DND-41 (cell line): ENCODE measurements at regions not wholly inside any gene's neighbourhood (a gene's known extent, or its start where the extent isn't known, plus 50 kb on each side); places are given as distances from the start of the nearest gene placed in this dataset.

Source experiments
- CTCF ChIP-seq: IDR thresholded peaks from 2 replicates; pipeline ENCODE4 v1.5.1; 2012; ENCODE audit warnings: borderline replicate concordance, low read length, moderate library complexity, mild to moderate bottlenecking; ENCODE audit not compliant: poor library complexity, severe bottlenecking; ENCODE audit errors: extremely low read depth
- EZH2 ChIP-seq: IDR thresholded peaks from 3 replicates; pipeline ENCODE4 v1.6.1; 2012; ENCODE audit warnings: borderline replicate concordance, low read depth, mild to moderate bottlenecking, moderate library complexity, low read length, inconsistent platforms; ENCODE audit not compliant: severe bottlenecking

GRCh38 chr1:88453295-88453694 is 230.8 kb upstream of the PKN2 start:
- no peak for TF ChIP-seq CTCF
- no peak for TF ChIP-seq EZH2
